HG03558 (cell line): ENCODE measurements at regions not wholly inside any gene's neighbourhood (a gene's known extent, or its start where the extent isn't known, plus 50 kb on each side); places are given as distances from the start of the nearest gene placed in this dataset.
"Not testable (repeated sequence)": the region's sequence is repeated elsewhere in the genome, so short reads cannot be mapped to it uniquely, and the experiment has no call there.

Source experiments
- ATAC-seq: cut with Tn5 transposase; IDR thresholded peaks from one replicate; pipeline ENCODE4 v1.9.1; 2021; ENCODE audit warnings: moderate number of reproducible peaks; ENCODE audit not compliant: unreplicated experiment; ENCODE audit errors: extremely low read depth

DNA sequence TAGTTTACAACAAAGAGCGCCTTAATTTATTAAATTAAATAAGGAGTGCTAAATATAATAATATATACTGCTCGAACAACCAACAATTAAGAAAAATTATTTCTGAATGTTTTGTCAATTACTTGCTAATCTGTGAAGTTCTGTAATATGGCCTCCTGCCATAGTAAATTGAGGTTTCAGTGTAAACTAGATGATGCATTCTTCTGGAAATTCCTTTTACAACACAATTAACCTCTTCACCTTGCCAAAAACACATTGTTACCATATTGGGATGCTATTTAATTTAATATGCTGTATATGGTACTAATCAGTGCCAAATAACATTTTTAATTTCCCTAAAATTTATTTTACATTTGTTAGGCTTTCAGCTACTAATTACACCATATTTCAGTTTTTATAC lies 808.4 kb upstream of the CITED2 start:
- ATAC-seq = no peak

DNA sequence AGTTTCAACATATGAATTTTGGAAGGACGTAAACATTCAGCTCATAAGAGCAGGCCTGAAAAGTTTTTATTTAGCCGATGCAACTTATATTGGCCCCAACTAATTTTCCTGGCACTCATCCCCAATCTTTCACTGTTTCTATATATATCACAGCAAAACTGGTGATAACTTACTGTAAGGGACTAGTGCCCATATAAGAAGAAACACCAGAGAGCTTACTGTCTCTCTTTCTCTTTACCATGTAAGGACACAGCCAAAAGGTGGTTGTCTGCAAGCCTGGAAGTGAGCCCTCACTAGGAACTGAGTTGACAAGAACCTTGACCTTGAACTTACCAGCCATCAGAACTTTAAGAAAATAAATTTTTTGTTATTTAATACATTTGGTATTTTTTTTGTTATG lies 807.4 kb upstream of the CITED2 start:
- ATAC-seq = no peak

DNA sequence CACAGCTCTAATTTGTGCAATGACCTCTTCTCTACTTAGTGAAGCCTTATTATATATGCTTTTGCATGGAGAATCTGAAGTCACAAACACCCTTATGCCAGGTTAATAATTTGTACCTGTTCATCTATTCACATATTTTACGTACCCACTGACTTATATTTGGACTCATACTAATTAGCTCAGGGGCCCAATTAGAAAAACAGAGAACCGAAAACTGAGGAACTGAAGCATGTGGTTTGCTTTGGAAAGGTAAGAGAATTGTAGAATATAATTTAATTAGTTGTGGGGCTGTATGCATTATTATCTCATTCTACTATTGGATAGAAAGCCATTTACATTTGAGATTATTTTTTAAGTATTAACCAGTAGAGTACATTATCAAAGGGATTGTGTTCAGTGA lies 805.9 kb upstream of the CITED2 start:
- no peak for ATAC-seq

DNA sequence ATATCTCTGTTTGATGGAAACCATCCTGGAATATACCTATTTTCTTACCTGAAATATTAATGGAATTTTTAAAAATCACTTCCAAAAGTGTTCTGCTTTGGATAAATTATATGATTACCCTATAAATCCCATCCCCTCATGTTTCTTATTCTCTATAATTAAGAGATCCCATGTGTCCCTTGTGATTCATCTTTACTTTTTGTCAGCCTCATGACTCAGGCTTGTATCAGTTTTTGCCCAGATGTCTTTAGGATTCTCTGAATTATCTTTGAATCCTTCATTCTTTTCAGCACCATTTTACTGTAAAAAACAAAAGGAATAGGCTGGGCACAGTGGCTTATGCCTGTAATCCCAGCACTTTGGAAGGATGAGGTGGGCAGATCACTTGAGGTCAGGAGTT lies 804.5 kb upstream of the CITED2 start:
- no peak for ATAC-seq

DNA sequence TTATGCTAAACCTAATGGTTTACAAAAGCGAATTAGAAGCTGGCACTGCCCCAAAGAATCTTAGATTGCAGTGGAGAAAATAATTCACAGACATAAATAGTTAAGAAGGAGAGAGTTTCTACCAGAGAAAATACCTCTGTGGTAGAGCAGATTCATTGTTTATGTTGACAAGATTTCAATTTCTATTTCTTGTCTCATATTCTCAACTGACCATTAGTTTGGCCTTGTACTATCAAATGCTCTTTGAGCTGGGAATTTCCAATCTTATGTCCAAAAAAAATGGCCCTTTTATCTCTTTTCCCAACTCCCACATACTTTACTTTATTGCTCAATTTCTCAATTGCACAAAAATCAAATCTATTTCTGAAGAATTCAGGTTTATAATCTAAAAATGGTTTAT lies 804.1 kb upstream of the CITED2 start:
- no peak for ATAC-seq

DNA sequence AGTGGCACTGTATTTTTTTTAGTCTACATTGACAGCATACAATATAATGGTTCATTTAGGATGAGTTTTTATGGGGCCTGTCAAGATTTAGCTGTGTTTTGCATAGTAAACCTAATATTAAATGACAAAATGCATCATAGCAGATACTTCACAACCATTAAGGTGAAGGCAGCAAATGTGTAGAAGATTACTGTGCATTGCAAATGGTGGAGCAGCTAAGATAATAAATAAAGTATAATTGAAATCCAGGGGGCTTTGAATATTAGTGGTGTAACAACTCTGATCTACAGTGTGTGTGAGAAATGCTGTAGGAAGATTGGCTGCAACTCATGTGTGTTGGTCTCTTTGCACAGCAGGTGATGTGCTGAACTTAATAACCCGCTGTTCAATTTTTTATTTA lies 801.9 kb upstream of the CITED2 start:
- no peak for ATAC-seq

DNA sequence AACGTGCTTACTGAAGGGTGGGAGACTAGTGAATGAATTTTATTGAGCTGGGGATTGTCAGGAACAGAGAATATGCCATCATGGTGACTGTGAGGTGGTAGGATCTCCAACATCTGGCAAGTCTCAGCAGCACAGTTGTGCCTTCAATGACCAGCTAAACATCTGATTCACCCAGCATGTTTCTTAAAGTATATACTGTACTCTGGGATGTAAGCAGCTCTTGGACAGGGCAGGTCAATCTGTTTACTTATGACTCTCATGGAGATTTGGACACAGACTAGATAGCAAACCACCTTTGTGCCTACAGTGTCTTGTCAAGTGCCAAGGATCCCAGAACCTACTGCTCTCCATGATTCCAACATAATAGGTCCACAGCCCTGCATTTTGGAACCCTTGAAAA lies 801.0 kb upstream of the CITED2 start:
- no peak for ATAC-seq

DNA sequence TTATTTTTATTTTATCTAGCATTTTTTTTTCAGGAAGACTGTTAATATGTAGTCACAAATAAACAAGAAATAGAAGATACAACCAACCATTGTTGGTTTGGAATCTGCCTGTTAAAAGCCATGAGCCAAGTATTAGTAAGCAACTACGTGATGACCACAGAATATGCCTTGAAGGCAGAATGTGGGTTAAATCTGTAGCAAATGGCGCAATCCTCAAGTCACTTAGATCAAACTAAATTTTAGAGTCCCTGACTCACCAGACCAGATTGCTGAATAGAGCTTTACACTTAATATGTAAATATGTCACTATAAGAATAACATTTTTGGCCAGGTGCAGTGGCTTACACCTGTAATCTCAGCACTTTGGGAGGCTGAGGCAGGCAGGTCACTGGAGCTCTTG lies 800.1 kb upstream of the CITED2 start:
- no peak for ATAC-seq

DNA sequence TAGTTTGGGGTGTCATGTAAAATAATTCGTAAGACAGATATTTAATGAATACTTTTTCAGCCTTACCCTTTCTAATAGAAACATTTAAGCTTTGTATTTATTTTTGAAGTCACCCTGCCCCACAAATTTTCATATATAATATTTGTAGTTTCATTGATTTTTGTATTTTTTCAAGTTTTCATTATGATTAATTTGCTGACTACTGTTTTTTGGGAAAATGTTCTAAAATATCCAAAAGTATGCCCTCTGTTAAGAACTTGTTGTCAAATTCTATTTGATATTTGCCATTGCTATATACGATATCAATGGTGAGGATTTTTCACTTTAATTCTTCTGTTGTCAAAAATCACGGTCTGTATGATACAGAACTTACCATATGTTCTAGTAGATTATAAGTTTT lies 793.9 kb upstream of the CITED2 start:
- ATAC-seq = no peak

DNA sequence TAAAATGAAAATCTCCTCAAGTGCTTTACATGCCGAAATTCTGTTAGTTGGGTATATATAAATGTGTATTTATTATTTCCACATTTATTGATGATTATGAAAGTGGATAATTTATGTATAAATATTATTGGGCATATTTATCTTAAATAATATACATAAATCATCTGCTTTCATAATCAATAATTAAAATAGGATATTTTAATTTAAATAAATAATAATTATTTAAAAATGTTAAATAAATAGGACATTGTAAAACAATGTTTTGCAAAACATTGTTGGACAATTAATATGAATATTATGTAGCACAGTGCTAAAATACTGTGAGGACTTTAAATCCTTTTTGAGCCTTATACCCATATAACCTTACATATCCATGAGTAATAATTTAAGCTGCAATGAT lies 786.5 kb upstream of the CITED2 start:
- ATAC-seq = no peak

DNA sequence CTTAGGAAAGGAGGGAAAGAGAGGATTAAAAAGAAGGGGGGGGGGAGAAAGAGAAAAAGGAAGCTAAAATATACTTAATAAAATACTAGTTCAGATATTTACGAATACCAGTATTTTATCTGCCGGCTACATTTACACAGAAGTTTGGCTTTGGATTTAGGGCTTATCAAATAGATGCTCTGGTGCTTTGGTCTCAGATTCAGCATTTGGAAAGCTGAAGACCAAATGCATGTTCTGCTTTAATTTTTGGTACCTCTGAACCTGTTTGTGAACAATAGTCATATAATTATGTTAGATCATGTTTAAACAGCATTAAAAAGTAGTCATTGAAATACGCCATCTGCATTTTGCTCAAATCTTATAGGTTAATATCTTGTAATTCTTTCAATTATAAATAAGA lies 786.0 kb upstream of the CITED2 start:
- ATAC-seq = no peak

DNA sequence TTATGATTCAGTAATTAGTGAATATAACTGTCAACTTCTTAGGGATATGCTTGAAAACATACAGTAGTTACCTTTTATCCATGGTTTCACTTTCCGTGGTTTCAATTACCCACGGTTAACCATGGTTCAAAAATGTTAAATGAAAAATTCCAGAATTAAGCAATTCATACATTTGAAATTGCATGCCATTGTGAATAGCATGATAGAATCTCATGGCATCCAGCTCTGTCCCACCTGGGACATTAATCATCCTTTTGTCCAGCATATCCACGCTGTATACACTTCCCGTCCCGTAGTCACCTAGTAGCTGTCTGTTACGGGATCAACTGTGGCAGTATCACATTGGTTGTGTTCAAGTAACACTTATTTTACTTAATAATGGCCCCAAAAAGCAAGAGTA lies 781.7 kb upstream of the CITED2 start:
- no peak for ATAC-seq

DNA sequence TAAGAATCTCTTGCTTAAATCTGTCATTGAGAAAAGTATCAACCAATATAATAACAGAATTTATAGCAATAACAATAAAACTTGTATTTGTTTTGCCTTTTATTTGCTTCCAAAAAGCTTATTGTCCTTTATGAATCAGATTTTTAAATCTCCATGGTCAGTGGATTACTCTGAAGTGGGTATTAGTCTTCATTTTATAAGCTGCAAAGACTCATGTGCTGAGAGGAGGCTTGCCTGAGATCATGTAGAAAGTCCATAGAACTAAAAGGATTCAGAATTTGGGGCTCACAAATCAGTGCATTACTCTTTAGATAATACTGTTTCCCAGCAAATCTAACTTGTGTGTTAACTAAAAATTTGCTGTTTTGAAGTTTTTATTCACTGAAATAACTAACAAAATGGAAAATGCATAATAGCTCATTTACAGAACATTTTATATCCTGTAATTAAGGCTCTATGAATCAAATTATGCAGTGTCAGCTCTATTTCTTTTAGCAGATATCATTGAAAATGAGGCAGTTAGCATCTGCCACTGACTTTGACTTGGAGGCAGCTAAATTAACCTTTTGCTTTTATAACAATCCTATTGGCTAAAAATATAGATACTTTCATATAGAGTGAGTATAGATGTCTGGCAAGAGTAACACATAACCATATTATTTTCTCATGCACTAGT lies 781.1 kb upstream of the CITED2 start:
- no peak for ATAC-seq

DNA sequence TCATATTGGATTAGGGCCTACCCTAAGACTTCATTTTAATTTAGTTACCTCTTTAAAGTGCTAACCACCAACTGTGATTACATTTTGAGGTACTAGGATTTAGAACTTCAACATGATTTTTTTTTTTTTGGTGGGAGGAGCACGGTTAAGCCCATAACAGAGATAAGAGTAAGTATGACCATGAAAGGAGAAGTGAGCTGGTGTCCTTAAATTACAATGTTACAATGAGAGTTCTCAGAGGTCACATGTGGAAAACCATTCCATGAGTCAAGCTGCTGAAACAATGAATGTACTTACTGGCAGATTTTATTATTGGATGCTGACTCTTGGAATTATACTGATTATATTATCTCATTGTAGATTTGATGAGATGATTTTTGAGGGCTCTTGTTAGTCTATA lies 779.3 kb upstream of the CITED2 start:
- no peak for ATAC-seq

DNA sequence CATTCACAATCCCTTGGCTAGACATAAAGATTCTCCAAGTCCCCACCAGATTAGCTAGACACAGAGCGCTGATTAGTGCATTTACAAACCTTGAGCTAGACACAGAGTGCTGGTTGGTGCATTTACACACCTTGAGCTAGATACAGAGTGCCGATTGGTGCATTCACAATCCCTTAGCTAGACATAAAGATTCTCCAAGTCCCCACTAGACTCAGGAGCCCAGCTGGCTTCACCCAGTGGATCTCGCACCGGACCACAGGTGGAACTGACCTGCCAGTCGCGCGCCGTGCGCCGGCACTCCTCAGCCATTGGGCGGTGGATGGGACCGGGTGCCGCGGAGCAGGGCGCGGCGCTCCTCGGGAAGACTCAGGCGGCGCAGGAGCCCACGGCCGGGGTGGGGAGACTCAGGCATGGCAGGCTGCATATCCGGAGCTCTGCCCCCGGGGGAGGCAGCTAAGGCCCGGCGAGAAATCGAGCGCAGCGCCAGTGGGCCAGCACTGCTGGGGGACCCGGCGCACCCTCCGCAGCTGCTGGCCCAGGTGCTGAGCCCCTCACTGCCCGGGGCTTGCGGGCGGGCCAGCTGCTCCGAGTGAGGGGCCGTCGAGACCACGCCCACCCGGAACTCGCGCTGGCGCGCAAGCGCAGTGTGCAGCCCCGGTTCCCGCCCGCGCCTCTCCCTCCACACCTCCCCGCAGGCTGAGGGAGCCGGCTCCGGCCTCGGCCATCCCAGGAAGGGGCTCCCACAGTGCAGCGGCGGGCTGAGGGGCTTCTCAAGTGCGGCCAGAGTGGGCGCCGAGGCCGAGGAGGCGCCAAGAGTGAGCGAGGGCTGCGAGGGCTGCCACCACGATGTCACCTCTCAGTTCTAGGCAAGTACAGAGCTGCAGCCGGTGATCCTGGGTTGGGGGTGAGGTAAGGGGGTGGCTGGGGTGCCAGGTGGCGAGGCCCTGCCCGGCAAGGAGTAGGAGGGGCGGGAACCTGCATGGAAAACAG lies 773.7 kb upstream of the CITED2 start:
- ATAC-seq = not testable (repeated sequence)

DNA sequence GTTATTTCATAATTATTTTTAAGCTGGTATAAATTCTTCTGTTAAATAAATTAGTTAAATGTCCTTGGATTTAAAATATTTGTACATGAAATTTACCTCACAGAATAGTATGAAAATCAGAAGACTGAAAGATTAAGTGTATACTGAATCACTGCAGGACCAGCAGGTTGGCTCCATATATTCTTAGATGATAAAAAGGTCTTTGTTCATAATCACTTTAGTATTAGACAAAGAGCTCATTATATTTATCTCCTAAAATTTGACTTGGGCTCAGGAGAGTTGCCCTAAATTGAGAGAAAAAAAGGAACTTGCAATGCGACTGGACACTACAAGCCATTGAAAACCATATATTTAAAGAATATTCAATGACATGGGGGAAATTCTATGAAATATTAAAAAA lies 766.4 kb upstream of the CITED2 start:
- no peak for ATAC-seq

DNA sequence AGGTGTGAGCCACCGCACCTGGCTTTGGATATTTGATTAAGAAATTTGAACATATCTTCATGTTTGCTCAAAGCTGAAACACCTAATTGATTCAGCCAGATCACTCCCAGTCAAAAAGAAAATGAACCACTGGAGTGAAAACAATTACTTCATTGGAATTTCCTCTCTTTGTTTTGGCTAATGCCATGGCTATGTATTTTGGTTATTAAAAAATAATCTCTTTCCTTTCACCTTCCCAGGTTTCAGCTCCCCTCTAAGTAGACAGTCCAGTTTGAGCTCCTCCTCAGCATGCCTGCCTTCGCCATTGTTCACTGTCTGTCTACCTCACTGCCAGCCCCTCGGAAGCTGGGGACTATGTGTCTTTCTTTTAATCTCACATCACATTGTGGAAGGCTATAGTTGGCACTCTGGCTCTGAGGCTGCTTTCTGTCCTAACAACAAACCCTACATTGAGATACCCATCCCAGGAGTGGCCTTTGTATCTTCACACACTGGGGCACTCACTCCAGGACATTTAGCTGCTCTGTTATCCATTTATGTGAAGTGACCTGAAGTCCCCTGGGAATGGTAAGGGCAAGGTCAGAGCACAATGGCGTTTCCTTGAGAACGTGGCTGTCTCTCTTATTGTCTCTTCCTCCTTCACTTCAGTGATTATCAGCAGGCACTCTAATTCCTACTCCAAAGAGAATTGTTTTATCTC lies 764.0 kb upstream of the CITED2 start:
- no peak for ATAC-seq

DNA sequence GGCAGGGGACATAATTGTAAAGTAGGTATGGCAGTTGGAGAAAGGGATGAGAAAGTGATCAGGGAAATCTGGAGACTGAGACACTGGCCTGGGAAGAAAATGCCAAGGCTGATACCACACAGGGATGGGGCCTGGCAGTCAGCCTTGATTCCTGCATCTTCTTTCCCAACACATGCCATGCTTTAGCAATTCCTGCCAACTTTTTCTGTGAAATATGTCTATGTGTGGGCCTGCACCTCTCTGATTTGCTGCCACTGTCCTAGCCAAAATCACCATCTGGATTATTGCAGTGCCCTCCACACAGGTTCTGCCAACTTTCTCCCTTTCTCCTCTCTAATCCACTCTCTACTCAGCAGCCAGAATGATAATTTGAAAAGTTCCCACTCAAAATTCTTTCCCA lies 759.8 kb upstream of the CITED2 start:
- ATAC-seq = no peak

DNA sequence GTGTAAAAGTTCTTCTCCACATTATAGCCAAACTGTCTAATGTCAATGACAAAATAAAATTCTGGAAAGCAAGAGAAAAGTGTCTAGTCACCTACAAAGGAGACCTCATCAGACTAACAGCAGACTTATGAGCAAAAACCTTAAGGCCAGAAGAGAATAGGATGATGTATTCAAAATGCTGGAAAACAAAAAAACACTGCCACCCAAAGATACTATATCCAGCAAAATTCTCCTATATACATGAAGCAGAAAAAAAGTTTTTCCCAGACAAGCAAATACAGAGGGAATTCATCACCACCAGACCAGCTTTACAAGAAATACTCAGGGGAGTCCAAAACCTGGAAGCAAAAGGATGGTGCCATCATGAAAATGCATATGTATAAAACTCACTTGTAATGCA lies 755.6 kb upstream of the CITED2 start:
- ATAC-seq = no peak

DNA sequence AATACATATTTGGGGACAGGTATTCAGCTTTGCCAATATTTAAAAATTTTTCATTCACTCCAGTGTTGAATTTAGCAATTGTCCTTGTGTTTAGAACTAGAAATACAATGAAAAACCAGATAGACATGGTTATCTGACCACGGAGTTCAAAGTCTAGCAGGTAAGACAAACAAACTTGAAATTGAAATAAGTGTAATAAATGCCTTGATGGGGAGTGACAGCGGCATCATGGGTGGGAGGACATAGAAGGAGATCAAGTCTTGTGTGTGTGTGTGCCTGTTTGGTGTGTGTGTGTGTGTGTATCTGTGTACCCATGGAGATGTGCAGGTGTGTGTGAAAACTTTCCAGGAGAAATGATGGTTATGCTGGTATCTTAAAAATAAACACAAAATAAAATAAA lies 750.0 kb upstream of the CITED2 start:
- no peak for ATAC-seq

DNA sequence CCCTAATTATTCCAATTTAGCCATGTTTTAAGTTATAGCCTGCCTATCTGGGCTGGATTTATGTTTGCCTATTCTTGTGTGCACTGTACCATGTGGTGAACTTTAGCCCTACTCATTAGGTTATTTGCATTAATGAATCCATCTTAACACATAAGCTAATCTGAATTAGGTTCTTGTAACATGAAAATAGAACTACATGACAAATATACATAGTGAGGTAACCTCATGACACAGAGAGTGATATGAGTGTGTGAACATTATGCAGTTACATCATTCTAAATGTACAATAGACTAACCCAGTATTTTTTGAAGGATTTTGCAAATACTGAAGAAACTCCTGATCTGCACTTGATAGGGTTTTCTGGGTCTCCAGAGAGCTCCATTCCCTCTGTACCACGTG lies 733.7 kb upstream of the CITED2 start:
- no peak for ATAC-seq
